HEK293T (cell line): ENCODE measurements at regions not wholly inside any gene's neighbourhood (a gene's known extent, or its start where the extent isn't known, plus 50 kb on each side); places are given as distances from the start of the nearest gene placed in this dataset.

Experiments
- CTCF ChIA-PET: fragments of 350-600 bp; formaldehyde crosslinking; extraction: SDS; loops from one replicate; lab custom pipeline; 2021; ENCODE audit warnings: antibody characterized with exemption, inconsistent platforms; lab: Yijun Ruan, JAX
- POLR2A ChIA-PET: fragments of 350-600 bp; formaldehyde crosslinking; extraction: SDS; loops from one replicate; lab custom pipeline; 2020; ENCODE audit warnings: antibody characterized with exemption, inconsistent platforms; lab: Yijun Ruan, JAX
- DNase-seq: peaks from one replicate; pipeline ENCODE4 v3.0.0; 2012; ENCODE audit warnings: mixed read lengths; ENCODE audit errors: extremely low spot score
- ARNT ChIP-seq: fragments of 450-650 bp; IDR thresholded peaks from 2 replicates; pipeline ENCODE4 v1.6.1; 2017; ENCODE audit warnings: mild to moderate bottlenecking
- BHLHE40 ChIP-seq: fragments of 450-650 bp; IDR thresholded peaks from 2 replicates; pipeline ENCODE4 v1.6.1; 2016; ENCODE audit warnings: mild to moderate bottlenecking, moderate library complexity, borderline replicate concordance
- CTBP1 ChIP-seq: fragments of 450-650 bp; IDR thresholded peaks from 2 replicates; pipeline ENCODE4 v1.6.1; 2016; ENCODE audit warnings: borderline replicate concordance
- ELF4 ChIP-seq: fragments of 450-650 bp; IDR thresholded peaks from 2 replicates; pipeline ENCODE4 v1.6.1; 2017; ENCODE audit warnings: antibody characterized with exemption
- FOXA1 ChIP-seq: fragments of 450-650 bp; IDR thresholded peaks from 2 replicates; pipeline ENCODE4 v1.6.1; 2016; ENCODE audit warnings: mild to moderate bottlenecking
- FOXK2 ChIP-seq: fragments of 450-650 bp; IDR thresholded peaks from 2 replicates; pipeline ENCODE4 v1.6.1; 2016; ENCODE audit warnings: mild to moderate bottlenecking
- FOXM1 ChIP-seq: fragments of 450-650 bp; IDR thresholded peaks from 2 replicates; pipeline ENCODE4 v1.6.1; 2017; ENCODE audit warnings: mild to moderate bottlenecking, borderline replicate concordance
- HDGF ChIP-seq: fragments of 450-650 bp; IDR thresholded peaks from 2 replicates; pipeline ENCODE4 v1.6.1; 2017; ENCODE audit warnings: antibody characterized with exemption, borderline replicate concordance
- L3MBTL2 ChIP-seq: fragments of 450-650 bp; conservative IDR thresholded peaks from 2 replicates; pipeline ENCODE4 v1.6.1; 2016; ENCODE audit warnings: mild to moderate bottlenecking
- LEF1 ChIP-seq: fragments of 450-650 bp; IDR thresholded peaks from 2 replicates; pipeline ENCODE4 v1.6.1; 2017; ENCODE audit warnings: mild to moderate bottlenecking, borderline replicate concordance
- NFRKB ChIP-seq: fragments of 450-650 bp; IDR thresholded peaks from 2 replicates; pipeline ENCODE4 v1.6.1; 2016; ENCODE audit warnings: mild to moderate bottlenecking, moderate library complexity
- PKNOX1 ChIP-seq: fragments of 450-650 bp; IDR thresholded peaks from 2 replicates; pipeline ENCODE4 v1.6.1; 2016
- SP1 ChIP-seq: fragments of 450-650 bp; IDR thresholded peaks from 2 replicates; pipeline ENCODE4 v1.6.1; 2017
- SUZ12 ChIP-seq: fragments of 450-650 bp; IDR thresholded peaks from 2 replicates; pipeline ENCODE4 v1.6.1; 2016; ENCODE audit warnings: mild to moderate bottlenecking
- TARDBP ChIP-seq: fragments of 450-650 bp; IDR thresholded peaks from 2 replicates; pipeline ENCODE4 v1.6.1; 2016
- ZNF384 ChIP-seq: fragments of 450-650 bp; IDR thresholded peaks from 2 replicates; pipeline ENCODE4 v1.6.1; 2016

- TF ChIP-seq NFRKB (no peak), ZNF384 (no peak), LEF1 (no peak), CTBP1 (no peak), SUZ12 (no peak), SP1 (no peak), ARNT (no peak), BHLHE40 (no peak), ELF4 (no peak), L3MBTL2 (no peak), PKNOX1 (no peak), FOXM1 (no peak), TARDBP (no peak)
- ChIA-PET POLR2A (no interaction called here), CTCF (no interaction called here)
- no peak for DNase-seq
Measured at GRCh38 chr10:10798102-10798863, 219.4 kb upstream of the CELF2 start.

DNA sequence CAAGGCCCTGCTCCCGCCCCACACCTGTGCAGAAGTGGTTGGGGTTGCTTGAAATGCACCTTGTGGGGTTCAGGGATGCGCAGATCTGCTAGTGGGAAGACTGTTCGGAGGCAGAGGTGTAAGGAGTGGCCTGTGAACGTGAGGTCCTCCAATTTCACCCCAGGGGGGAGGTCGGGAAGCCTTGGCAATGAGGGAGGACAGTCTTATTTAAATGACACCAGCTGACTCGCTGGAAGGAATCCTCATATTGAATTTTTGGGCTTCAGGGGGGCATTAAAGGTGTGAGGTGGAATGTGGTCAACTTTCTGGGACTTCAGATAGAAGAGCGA is 218.8 kb upstream of the CELF2 start:
- POLR2A ChIA-PET: no interaction called here
- TF ChIP-seq ARNT: no peak
- TF ChIP-seq TARDBP: no peak
- TF ChIP-seq LEF1: no peak
- TF ChIP-seq NFRKB: no peak
- TF ChIP-seq PKNOX1: no peak
- no peak for TF ChIP-seq ZNF384
- no peak for TF ChIP-seq FOXA1
- TF ChIP-seq ELF4: no peak
- TF ChIP-seq BHLHE40: no peak
- no peak for TF ChIP-seq FOXK2
- no peak for TF ChIP-seq L3MBTL2
- DNase-seq: no peak
- CTCF ChIA-PET: no interaction called here

- DNase-seq: no peak
- CTCF ChIA-PET: no interaction called here
- POLR2A ChIA-PET: no interaction called here
- no peak for TF ChIP-seq L3MBTL2
- TF ChIP-seq SP1: no peak
- no peak for TF ChIP-seq ELF4
- no peak for TF ChIP-seq SUZ12
- no peak for TF ChIP-seq PKNOX1
- TF ChIP-seq FOXA1: no peak
- TF ChIP-seq ZNF384: no peak
- no peak for TF ChIP-seq HDGF
- no peak for TF ChIP-seq NFRKB
- no peak for TF ChIP-seq TARDBP
Measured at GRCh38 chr10:10800961-10801360, 216.7 kb upstream of the CELF2 start.

- ChIA-PET CTCF (no interaction called here), POLR2A (no interaction called here)
- TF ChIP-seq FOXM1 (no peak), CTBP1 (no peak), HDGF (no peak), FOXK2 (no peak), L3MBTL2 (no peak), SP1 (no peak), ZNF384 (no peak), PKNOX1 (no peak), LEF1 (no peak), SUZ12 (no peak), TARDBP (no peak), FOXA1 (no peak), NFRKB (no peak), ELF4 (no peak)
- DNase-seq: no peak
Measured at GRCh38 chr10:10803278-10803677, 214.4 kb upstream of the CELF2 start.

- DNase-seq: no peak
- ChIA-PET CTCF (no interaction called here), POLR2A (no interaction called here)
- TF ChIP-seq ARNT (no peak), SP1 (no peak)
Measured at GRCh38 chr10:10804061-10804460, 213.6 kb upstream of the CELF2 start.

DNA sequence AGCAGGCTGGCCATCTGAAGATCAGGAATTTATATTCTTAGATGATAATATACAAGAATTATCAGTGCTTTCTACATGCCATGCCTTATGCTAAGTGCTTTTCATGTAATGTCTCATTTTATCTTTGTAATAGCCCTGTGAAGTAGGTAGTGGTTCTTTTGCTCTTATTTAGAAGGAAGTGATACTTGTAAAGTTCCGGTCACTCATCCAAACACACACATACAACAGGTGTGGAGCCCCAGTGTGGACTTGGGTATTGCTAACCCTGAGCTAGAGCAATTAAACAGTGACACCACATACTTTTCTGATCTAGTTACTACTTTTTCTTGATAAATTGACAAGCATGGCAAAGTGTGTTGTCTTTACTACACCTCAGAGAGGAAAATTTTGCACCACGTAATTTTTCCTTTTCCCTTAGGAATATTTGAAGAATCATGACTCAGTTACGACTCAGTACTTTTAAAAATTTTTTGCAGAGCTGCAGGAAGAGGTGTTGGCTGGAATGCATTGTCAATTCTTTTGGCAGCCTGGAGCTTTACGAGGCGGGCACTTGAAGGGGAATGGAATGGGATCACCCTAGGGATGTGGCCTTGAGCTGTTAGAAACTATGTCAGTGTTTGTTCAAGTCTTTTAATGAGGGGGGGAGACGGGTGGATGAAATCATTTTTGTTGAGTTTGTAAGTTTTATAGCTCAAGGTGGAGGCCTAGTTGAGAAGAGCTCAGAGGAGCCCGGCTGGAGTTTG is 212.5 kb upstream of the CELF2 start:
- no peak for DNase-seq
- CTCF ChIA-PET: interaction anchor here (0.8 kb wide), 1 partner anchor 1463 kb away, joined by 3 read pairs; no protein-coding TSS in a partner anchor
- no peak for TF ChIP-seq L3MBTL2
- TF ChIP-seq ZNF384: no peak
- TF ChIP-seq FOXK2: no peak
- TF ChIP-seq LEF1: no peak
- no peak for TF ChIP-seq ARNT
- no peak for TF ChIP-seq FOXM1
- no peak for TF ChIP-seq FOXA1
- no peak for TF ChIP-seq CTBP1
- TF ChIP-seq PKNOX1: no peak
- POLR2A ChIA-PET: no interaction called here
